GM12873 (cell line): ENCODE measurements at regions not wholly inside any gene's neighbourhood (a gene's known extent, or its start where the extent isn't known, plus 50 kb on each side); places are given as distances from the start of the nearest gene placed in this dataset.

Experiments used
- TF ChIP-seq, protein P1 (sequence below): IDR thresholded peaks from 2 replicates; pipeline ENCODE4 v1.5.1; 2012; ENCODE audit warnings: low read depth, mild to moderate bottlenecking, moderate library complexity, low read length, control low read depth; ENCODE audit not compliant: insufficient read depth; ENCODE audit errors: missing control alignments

- TF ChIP-seq, protein P1, sequence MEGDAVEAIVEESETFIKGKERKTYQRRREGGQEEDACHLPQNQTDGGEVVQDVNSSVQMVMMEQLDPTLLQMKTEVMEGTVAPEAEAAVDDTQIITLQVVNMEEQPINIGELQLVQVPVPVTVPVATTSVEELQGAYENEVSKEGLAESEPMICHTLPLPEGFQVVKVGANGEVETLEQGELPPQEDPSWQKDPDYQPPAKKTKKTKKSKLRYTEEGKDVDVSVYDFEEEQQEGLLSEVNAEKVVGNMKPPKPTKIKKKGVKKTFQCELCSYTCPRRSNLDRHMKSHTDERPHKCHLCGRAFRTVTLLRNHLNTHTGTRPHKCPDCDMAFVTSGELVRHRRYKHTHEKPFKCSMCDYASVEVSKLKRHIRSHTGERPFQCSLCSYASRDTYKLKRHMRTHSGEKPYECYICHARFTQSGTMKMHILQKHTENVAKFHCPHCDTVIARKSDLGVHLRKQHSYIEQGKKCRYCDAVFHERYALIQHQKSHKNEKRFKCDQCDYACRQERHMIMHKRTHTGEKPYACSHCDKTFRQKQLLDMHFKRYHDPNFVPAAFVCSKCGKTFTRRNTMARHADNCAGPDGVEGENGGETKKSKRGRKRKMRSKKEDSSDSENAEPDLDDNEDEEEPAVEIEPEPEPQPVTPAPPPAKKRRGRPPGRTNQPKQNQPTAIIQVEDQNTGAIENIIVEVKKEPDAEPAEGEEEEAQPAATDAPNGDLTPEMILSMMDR = no peak
These were observed 62.1 kb upstream of the EXOC1L start for GRCh38 chr4:55757356-55757952.

GRCh38 chr4:55758066-55758465 is 61.5 kb upstream of the EXOC1L start:
- TF ChIP-seq, protein P1 = no peak

GRCh38 chr4:55758570-55758969 is 61.0 kb upstream of the EXOC1L start:
- TF ChIP-seq, protein P1 = no peak

GRCh38 chr4:55762819-55763218 is 56.8 kb upstream of the EXOC1L start:
- TF ChIP-seq, protein P1 = no peak

DNA sequence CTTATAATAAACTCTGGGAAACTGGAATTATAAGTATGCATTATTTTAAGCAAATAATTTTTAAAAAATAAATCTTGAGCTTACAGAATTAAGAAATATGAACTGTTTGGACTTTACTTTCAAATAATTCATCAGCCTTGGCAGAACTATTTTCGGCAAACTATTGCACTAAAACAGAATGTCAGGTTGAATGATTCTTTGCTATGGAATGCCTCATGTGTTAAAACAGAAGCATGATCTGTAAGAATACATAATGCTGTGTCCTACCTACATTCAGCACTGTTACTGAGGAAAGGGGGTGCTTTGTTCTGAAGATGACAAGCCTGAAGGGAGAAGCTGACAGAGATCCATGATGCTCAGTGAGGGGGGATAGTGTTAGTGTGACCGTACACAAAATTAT is 55.6 kb upstream of the EXOC1L start:
- TF ChIP-seq, protein P1 = no peak

DNA sequence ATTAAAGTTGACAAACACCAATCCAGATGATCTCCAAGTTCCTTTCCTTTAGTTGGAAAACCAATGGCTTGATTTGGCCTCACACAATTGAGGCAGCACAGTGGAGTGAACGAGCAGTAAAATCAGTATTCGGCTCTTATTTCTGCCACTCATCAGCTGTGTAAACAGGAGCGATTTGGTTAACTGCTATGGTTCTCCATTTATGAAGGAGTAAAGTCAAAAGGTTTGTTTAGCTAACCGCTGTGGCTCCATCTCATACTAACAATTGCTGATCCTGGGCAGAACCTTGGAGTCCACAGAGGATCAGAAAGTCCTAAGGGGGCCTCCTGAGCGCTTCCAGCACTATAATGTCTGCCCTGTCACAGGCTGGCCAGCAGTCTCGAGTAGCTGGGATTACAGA is 54.5 kb upstream of the EXOC1L start:
- TF ChIP-seq, protein P1 = no peak

DNA sequence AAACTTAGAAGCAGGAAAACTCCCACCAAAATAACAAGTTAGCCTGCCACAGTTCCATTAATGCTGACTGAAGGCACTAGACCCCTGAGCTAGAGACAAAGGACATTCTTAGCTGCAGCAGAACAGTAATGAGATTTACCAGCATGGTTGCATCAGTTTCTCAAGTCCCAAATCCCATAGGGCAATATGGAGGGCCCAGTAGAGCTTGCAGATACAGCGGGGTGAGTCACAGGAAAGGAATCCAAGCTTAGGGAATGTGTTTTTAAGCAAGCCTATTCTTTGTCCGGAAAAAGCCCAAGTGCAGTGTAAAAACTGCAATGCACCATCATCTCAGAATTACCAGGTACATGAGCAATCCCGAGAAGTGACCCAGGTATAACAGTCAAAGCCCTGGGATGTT is 51.3 kb upstream of the EXOC1L start:
- TF ChIP-seq, protein P1 = no peak
